MCF 10A (cell line): ENCODE measurements at regions not wholly inside any gene's neighbourhood (a gene's known extent, or its start where the extent isn't known, plus 50 kb on each side); places are given as distances from the start of the nearest gene placed in this dataset.
A peak's percentile ranks its signal among the peaks of the same experiment; 100 is the strongest.
"Not testable (repeated sequence)": the region's sequence is repeated elsewhere in the genome, so short reads cannot be mapped to it uniquely, and the experiment has no call there.

ENCODE experiments used
- BruUV-seq: library from RNA; stranded (reverse); fragments of 400-500 nt; replicated peaks from 2 replicates; lab custom pipeline; 2021; lab: Mats Ljungman, UMichigan
- CTCF ChIA-PET: fragments of 300-600 bp; sonication (Branson Sonifier 250); formaldehyde crosslinking; extraction: SDS; loops from one replicate; lab custom pipeline; 2021; ENCODE audit warnings: antibody characterized with exemption, inconsistent platforms; lab: Yijun Ruan, JAX
- POLR2A ChIA-PET: fragments of 300-600, 350-650 bp; sonication (Branson Sonifier 250); formaldehyde crosslinking; extraction: SDS; loops from one replicate; lab custom pipeline; 2020; ENCODE audit warnings: antibody characterized with exemption, inconsistent platforms; lab: Yijun Ruan, JAX
- DNase-seq: peaks from one replicate; pipeline ENCODE4 v3.0.0-alpha.2; 2018; ENCODE audit not compliant: unreplicated experiment
- H3K27ac Mint-ChIP-seq: one replicate; pipeline ENCODE4 v1.8.0; 2022; ENCODE audit warnings: mild to moderate bottlenecking, low read depth, mixed read lengths; ENCODE audit not compliant: unreplicated experiment
- H3K27me3 Mint-ChIP-seq: one replicate; pipeline ENCODE4 v1.8.0; 2022; ENCODE audit warnings: mixed read lengths; ENCODE audit not compliant: insufficient read depth, unreplicated experiment
- H3K36me3 Mint-ChIP-seq: one replicate; pipeline ENCODE4 v1.8.0; 2022; ENCODE audit warnings: mild to moderate bottlenecking, moderate library complexity, mixed read lengths; ENCODE audit not compliant: insufficient read depth, unreplicated experiment
- H3K4me1 Mint-ChIP-seq: one replicate; pipeline ENCODE4 v1.8.0; 2022; ENCODE audit warnings: mixed read lengths; ENCODE audit not compliant: insufficient read depth, unreplicated experiment
- H3K4me3 Mint-ChIP-seq: one replicate; pipeline ENCODE4 v1.8.0; 2022; ENCODE audit warnings: mild to moderate bottlenecking, moderate library complexity, mixed read lengths; ENCODE audit not compliant: unreplicated experiment
- H3K9me3 Mint-ChIP-seq: one replicate; pipeline ENCODE4 v1.8.0; 2022; ENCODE audit warnings: mixed read lengths; ENCODE audit not compliant: unreplicated experiment
- intact Hi-C: fragments of 100-400 bp; cut with micrococcal nuclease; formaldehyde crosslinking; loops from 2 replicates; pipeline ENCODE4 v1.14.1; 2022

- H3K4me1 Mint-ChIP-seq, POLR2A ChIA-PET, H3K36me3 Mint-ChIP-seq, BruUV-seq, H3K4me3 Mint-ChIP-seq, CTCF ChIA-PET, DNase-seq, H3K27me3 Mint-ChIP-seq, H3K9me3 Mint-ChIP-seq, H3K27ac Mint-ChIP-seq, intact Hi-C loops: not testable (repeated sequence)
Measured at GRCh38 chr1:196366-196765, 255.1 kb downstream of the OR4F29 start.

DNA sequence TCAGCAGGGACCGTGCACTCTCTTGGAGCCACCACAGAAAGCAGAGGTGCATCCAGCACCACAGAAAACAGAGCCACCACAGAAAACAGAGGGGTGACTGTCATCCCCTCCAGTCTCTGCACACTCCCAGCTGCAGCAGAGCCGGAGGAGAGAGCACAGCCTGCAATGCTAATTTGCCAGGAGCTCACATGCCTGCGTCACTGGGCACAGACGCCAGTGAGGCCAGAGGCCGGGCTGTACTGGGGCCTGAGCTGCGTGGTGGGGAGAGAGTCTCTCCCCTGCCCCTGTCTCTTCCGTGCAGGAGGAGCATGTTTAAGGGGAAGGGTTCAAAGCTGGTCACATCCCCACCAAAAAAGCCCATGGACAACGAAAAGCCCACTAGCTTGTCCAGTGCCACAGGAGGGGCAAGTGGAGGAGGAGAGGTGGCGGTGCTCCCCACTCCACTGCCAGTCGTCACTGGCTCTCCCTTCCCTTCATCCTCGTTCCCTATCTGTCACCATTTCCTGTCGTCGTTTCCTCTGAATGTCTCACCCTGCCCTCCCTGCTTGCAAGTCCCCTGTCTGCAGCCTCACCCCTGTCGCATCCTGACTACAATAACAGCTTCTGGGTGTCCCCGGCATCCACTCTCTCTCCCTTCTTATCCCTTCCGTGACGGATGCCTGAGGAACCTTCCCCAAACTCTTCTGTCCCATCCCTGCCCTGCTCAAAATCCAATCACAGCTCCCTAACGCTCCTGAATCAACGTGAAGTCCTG is 260.0 kb downstream of the OR4F29 start:
- H3K9me3 Mint-ChIP-seq, DNase-seq, intact Hi-C loops, H3K36me3 Mint-ChIP-seq, CTCF ChIA-PET, POLR2A ChIA-PET, BruUV-seq, H3K4me3 Mint-ChIP-seq, H3K27ac Mint-ChIP-seq, H3K27me3 Mint-ChIP-seq, H3K4me1 Mint-ChIP-seq: not testable (repeated sequence)

GRCh38 chr1:190678-191077 is 260.8 kb downstream of the OR4F29 start:
- H3K36me3 Mint-ChIP-seq, H3K9me3 Mint-ChIP-seq, CTCF ChIA-PET, BruUV-seq, H3K4me3 Mint-ChIP-seq, intact Hi-C loops, POLR2A ChIA-PET, H3K27me3 Mint-ChIP-seq, H3K4me1 Mint-ChIP-seq, DNase-seq, H3K27ac Mint-ChIP-seq: not testable (repeated sequence)

DNA sequence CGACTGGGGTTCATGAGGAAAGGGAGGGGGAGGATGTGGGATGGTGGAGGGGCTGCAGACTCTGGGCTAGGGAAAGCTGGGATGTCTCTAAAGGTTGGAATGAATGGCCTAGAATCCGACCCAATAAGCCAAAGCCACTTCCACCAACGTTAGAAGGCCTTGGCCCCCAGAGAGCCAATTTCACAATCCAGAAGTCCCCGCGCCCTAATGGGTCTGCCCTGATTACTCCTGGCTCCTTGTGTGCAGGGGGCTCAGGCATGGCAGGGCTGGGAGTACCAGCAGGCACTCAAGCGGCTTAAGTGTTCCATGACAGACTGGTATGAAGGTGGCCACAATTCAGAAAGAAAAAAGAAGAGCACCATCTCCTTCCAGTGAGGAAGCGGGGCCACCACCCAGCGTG is 261.6 kb downstream of the OR4F29 start:
- H3K4me3 Mint-ChIP-seq, DNase-seq, CTCF ChIA-PET, H3K27me3 Mint-ChIP-seq, BruUV-seq, POLR2A ChIA-PET, H3K9me3 Mint-ChIP-seq, H3K4me1 Mint-ChIP-seq, H3K36me3 Mint-ChIP-seq, intact Hi-C loops, H3K27ac Mint-ChIP-seq: not testable (repeated sequence)

DNA sequence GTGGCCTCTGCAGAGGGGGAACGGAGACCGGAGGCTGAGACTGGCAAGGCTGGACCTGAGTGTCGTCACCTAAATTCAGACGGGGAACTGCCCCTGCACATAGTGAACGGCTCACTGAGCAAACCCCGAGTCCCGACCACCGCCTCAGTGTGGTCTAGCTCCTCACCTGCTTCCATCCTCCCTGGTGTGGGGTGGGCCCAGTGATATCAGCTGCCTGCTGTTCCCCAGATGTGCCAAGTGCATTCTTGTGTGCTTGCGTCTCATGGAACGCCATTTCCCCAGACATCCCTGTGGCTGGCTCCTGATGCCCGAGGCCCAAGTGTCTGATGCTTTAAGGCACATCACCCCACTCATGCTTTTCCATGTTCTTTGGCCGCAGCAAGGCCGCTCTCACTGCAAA is 262.2 kb downstream of the OR4F29 start:
- CTCF ChIA-PET, H3K27ac Mint-ChIP-seq, BruUV-seq, H3K9me3 Mint-ChIP-seq, H3K4me3 Mint-ChIP-seq, intact Hi-C loops, DNase-seq, H3K27me3 Mint-ChIP-seq, H3K4me1 Mint-ChIP-seq, H3K36me3 Mint-ChIP-seq, POLR2A ChIA-PET: not testable (repeated sequence)

GRCh38 chr1:187298-187697 is 264.2 kb downstream of the OR4F29 start:
- H3K4me1 Mint-ChIP-seq, H3K27me3 Mint-ChIP-seq, CTCF ChIA-PET, BruUV-seq, intact Hi-C loops, H3K4me3 Mint-ChIP-seq, H3K36me3 Mint-ChIP-seq, POLR2A ChIA-PET, DNase-seq, H3K9me3 Mint-ChIP-seq, H3K27ac Mint-ChIP-seq: not testable (repeated sequence)

GRCh38 chr1:186691-187131 is 264.8 kb downstream of the OR4F29 start:
- intact Hi-C loops, H3K27me3 Mint-ChIP-seq, POLR2A ChIA-PET, H3K9me3 Mint-ChIP-seq, H3K4me3 Mint-ChIP-seq, H3K4me1 Mint-ChIP-seq, DNase-seq, H3K27ac Mint-ChIP-seq, H3K36me3 Mint-ChIP-seq, CTCF ChIA-PET: not testable (repeated sequence)
- TSS peak; percentile 17 for BruUV-seq

GRCh38 chr1:186223-186622 is 265.3 kb downstream of the OR4F29 start:
- H3K4me1 Mint-ChIP-seq, H3K9me3 Mint-ChIP-seq, intact Hi-C loops, H3K36me3 Mint-ChIP-seq, DNase-seq, H3K27me3 Mint-ChIP-seq, BruUV-seq, H3K27ac Mint-ChIP-seq, POLR2A ChIA-PET, CTCF ChIA-PET, H3K4me3 Mint-ChIP-seq: not testable (repeated sequence)

DNA sequence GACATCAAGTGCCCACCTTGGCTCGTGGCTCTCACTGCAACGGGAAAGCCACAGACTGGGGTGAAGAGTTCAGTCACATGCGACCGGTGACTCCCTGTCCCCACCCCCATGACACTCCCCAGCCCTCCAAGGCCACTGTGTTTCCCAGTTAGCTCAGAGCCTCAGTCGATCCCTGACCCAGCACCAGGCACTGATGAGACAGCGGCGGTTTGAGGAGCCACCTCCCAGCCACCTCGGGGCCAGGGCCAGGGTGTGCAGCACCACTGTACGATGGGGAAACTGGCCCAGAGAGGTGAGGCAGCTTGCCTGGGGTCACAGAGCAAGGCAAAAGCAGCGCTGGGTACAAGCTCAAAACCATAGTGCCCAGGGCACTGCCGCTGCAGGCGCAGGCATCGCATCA is 266.0 kb downstream of the OR4F29 start:
- H3K4me1 Mint-ChIP-seq, CTCF ChIA-PET, H3K9me3 Mint-ChIP-seq, H3K27me3 Mint-ChIP-seq, H3K36me3 Mint-ChIP-seq, intact Hi-C loops, BruUV-seq, POLR2A ChIA-PET, H3K27ac Mint-ChIP-seq, H3K4me3 Mint-ChIP-seq, DNase-seq: not testable (repeated sequence)
